ENCODE measurements at regions not wholly inside any gene's neighbourhood (a gene's known extent, or its start where the extent isn't known, plus 50 kb on each side); places are given as distances from the start of the nearest gene placed in this dataset.
"Not testable (repeated sequence)": the region's sequence is repeated elsewhere in the genome, so short reads cannot be mapped to it uniquely, and the experiment has no call there.

GRCh38 chr3:106485217-106485616, 616.4 kb upstream of the CBLB start:
- Mint-ChIP-seq H3K9me3 (peaks cover 6% of the 10 kb centered on the region), H3K27me3 (ENCODE audit: insufficient read depth, low read depth, poor library complexity) (peaks cover 3% of the 10 kb centered on the region), H3K27ac (no peak overlapping the region), H3K4me3 (no peak overlapping the region), H3K4me1 (peaks cover 18% of the 10 kb centered on the region), H3K36me3 (ENCODE audit: low read depth) (peaks cover 12% of the 10 kb centered on the region)
- H3K4me3 ChIP-seq = no peak overlapping the region
- no peaks in the 10 kb centered on the region for H3K79me2 ChIP-seq (replicated peaks; ENCODE audit: insufficient read depth)
- no peaks in the 10 kb centered on the region for H3K27me3 ChIP-seq (ENCODE audit: insufficient read depth)
- no peak for TF ChIP-seq ZNF331 (CRISPR knock-in tag; IDR thresholded peaks at IDR 0.05; ENCODE audit: low read depth)
- no peak for TF ChIP-seq REST (IDR thresholded peaks at IDR 0.05; ENCODE audit: unreplicated experiment)
- no peak for TF ChIP-seq STAT1 (IDR thresholded peaks at IDR 0.05; ENCODE audit: unreplicated experiment)
- no peak for TF ChIP-seq ZNF114 (CRISPR knock-in tag; IDR thresholded peaks at IDR 0.05)
- H3K36me3 ChIP-seq (ENCODE audit: insufficient read depth) = no peaks in the 10 kb centered on the region
- H3F3A ChIP-seq (replicated peaks; ENCODE audit: low read depth) = no peaks in the 10 kb centered on the region
- DNase-seq (ENCODE audit: low spot score) = no peak
- no peak overlapping the region for H3K27ac ChIP-seq (ENCODE audit: low read depth)
- no peak overlapping the region for H2AFZ ChIP-seq
- peak overlapping the region; percentile 25; the same call in 1 of the 2 replicates for H3K4me2 ChIP-seq
- H3K9me2 ChIP-seq (ENCODE audit: insufficient read depth) = no peaks in the 10 kb centered on the region
- no peaks in the 10 kb centered on the region for H4K20me1 ChIP-seq (replicated peaks; ENCODE audit: insufficient read depth)
- ATAC-seq = no peak
- H3K4me1 ChIP-seq (ENCODE audit: insufficient read depth) = peaks cover 33% of the 10 kb centered on the region

GRCh38 chr3:106485802-106486201, 617.0 kb upstream of the CBLB start:
- H3K4me1 Mint-ChIP-seq = peaks cover 18% of the 10 kb centered on the region
- no peaks in the 10 kb centered on the region for H3F3A ChIP-seq (replicated peaks; ENCODE audit: low read depth)
- no peaks in the 10 kb centered on the region for H3K9me2 ChIP-seq (ENCODE audit: insufficient read depth)
- H3K36me3 Mint-ChIP-seq (ENCODE audit: low read depth) = peaks cover 12% of the 10 kb centered on the region
- TF ChIP-seq NANOG (IDR thresholded peaks at IDR 0.05; ENCODE audit: borderline replicate concordance) (peak; percentile 18; the same call in 1 of the 2 replicates), ETS1 (IDR thresholded peaks at IDR 0.05) (0 out of 2 replicates have a peak, but pooled peaks have one; percentile 27), ZNF331 (CRISPR knock-in tag; IDR thresholded peaks at IDR 0.05; ENCODE audit: low read depth) (no peak)
- H3K4me3 Mint-ChIP-seq = peak overlapping the region; percentile 3; the same call in 1 of the 3 replicates
- peaks cover 33% of the 10 kb centered on the region for H3K4me1 ChIP-seq (ENCODE audit: insufficient read depth)
- peaks cover 6% of the 10 kb centered on the region; the same call in 2 of the 3 replicates for H3K9me3 Mint-ChIP-seq
- peaks cover 3% of the 10 kb centered on the region for H3K27me3 Mint-ChIP-seq (ENCODE audit: insufficient read depth, low read depth, poor library complexity)
- no peaks in the 10 kb centered on the region for H4K20me1 ChIP-seq (replicated peaks; ENCODE audit: insufficient read depth)
- no peaks in the 10 kb centered on the region for H3K79me2 ChIP-seq (replicated peaks; ENCODE audit: insufficient read depth)
- H3K4me2 ChIP-seq = peak overlapping the region; percentile 66
- ATAC-seq (no peak), DNase-seq (ENCODE audit: low spot score) (no peak)
- H3K27me3 ChIP-seq (ENCODE audit: insufficient read depth) = no peaks in the 10 kb centered on the region
- no peak overlapping the region for H3K27ac ChIP-seq (ENCODE audit: low read depth)
- no peaks in the 10 kb centered on the region for H3K36me3 ChIP-seq (ENCODE audit: insufficient read depth)
- H2AFZ ChIP-seq = no peak overlapping the region
- H3K4me3 ChIP-seq = 0 out of 2 replicates have a peak overlapping the region, but pooled peaks have one; percentile 20
- peak overlapping the region; percentile 10; the same call in 1 of the 2 replicates for H3K27ac Mint-ChIP-seq

GRCh38 chr3:106486945-106487639, 618.3 kb upstream of the CBLB start:
- H3K27me3 ChIP-seq (ENCODE audit: insufficient read depth); H3K9me3 Mint-ChIP-seq; H4K20me1 ChIP-seq (replicated peaks; ENCODE audit: insufficient read depth); H3K79me2 ChIP-seq (replicated peaks; ENCODE audit: insufficient read depth); DNase-seq (ENCODE audit: low spot score); H3K27me3 Mint-ChIP-seq (ENCODE audit: insufficient read depth, low read depth, poor library complexity); H3K4me3 Mint-ChIP-seq; H3F3A ChIP-seq (replicated peaks; ENCODE audit: low read depth); H2AFZ ChIP-seq; H3K36me3 ChIP-seq (ENCODE audit: insufficient read depth); H3K4me3 ChIP-seq; H3K27ac Mint-ChIP-seq; H3K9me2 ChIP-seq (ENCODE audit: insufficient read depth); ATAC-seq; H3K4me2 ChIP-seq; H3K27ac ChIP-seq (ENCODE audit: low read depth): not testable (repeated sequence)
- H3K4me1 ChIP-seq (ENCODE audit: insufficient read depth) = peaks cover 33% of the 10 kb centered on the region
- Mint-ChIP-seq H3K36me3 (ENCODE audit: low read depth) (peaks cover 12% of the 10 kb centered on the region), H3K4me1 (peaks cover 18% of the 10 kb centered on the region)

All from GM23338 (cell line).